HepG2 (cell line): ENCODE measurements at regions not wholly inside any gene's neighbourhood (a gene's known extent, or its start where the extent isn't known, plus 50 kb on each side); places are given as distances from the start of the nearest gene placed in this dataset.

Experiments used
- ATAC-seq: fragments of 200-7000 bp; cut with Tn5 transposase; 3 replicates; pipeline ENCODE4 v1.9.1; 2020; ENCODE audit warnings: mild to moderate bottlenecking, moderate library complexity
- BruUV-seq: library from RNA; stranded (reverse); fragments of 400-500 nt; replicated peaks from 2 replicates; lab custom pipeline; 2021; lab: Mats Ljungman, UMichigan
- CTCF ChIA-PET: fragments of 300-600 bp; formaldehyde crosslinking; extraction: SDS; loops from one replicate; lab custom pipeline; 2021; ENCODE audit warnings: low total read pairs, inconsistent platforms, low intra/inter-chr PET ratio; lab: Yijun Ruan, JAX
- POLR2A ChIA-PET: fragments of 350-600 bp; sonication (Branson Sonifier 250); formaldehyde crosslinking; loops from one replicate; lab custom pipeline; 2020; ENCODE audit warnings: antibody characterized with exemption, inconsistent platforms; lab: Yijun Ruan, JAX
- DNase-seq: peaks from one replicate; pipeline ENCODE4 v3.0.0-alpha.2; 2015; ENCODE audit warnings: low spot score
- FAIRE-seq: peaks from 3 replicates; lab custom pipeline; 2011; peaks lifted over from hg19 to GRCh38; lab: Jason Lieb, UNC
- H2AFZ ChIP-seq: one replicate; pipeline ENCODE4 v1.6.1; 2011; ENCODE audit warnings: low read length, inconsistent platforms
- H3K27ac ChIP-seq: fragments of 300-600 bp; 3 replicates; pipeline ENCODE4 v1.8.0; 2011; ENCODE audit warnings: mixed run types, mild to moderate bottlenecking, mixed read lengths, low read length, inconsistent platforms; ENCODE audit not compliant: insufficient read depth; ENCODE audit errors: extremely low read length
- H3K27me3 ChIP-seq, 2 experiments: fragments of 200-600 bp in 1 of 2; 2 replicates in 1 of 2; 3 replicates in 1 of 2; pipeline versions ENCODE4 v1.6.0 to v1.8.0; 2011; ENCODE audit warnings: low read length in 2 of 2, mild to moderate bottlenecking in 2 of 2, moderate library complexity in 2 of 2, inconsistent platforms in 1 of 2; ENCODE audit not compliant: insufficient read depth in 2 of 2, control insufficient read depth in 1 of 2
- H3K36me3 ChIP-seq, 2 experiments: fragments of 200-600 bp in 1 of 2; replicated peaks in 1 of 2; 2 replicates in 1 of 2; 3 replicates in 1 of 2; pipeline versions ENCODE4 v1.5.1 to v1.8.0; 2011; ENCODE audit warnings: low read length in 2 of 2, inconsistent platforms in 1 of 2; ENCODE audit not compliant: insufficient read depth in 2 of 2, control insufficient read depth in 1 of 2
- H3K4me1 ChIP-seq: 2 replicates; pipeline ENCODE4 v1.5.1; 2012; ENCODE audit warnings: low read length, inconsistent platforms; ENCODE audit not compliant: insufficient read depth
- H3K4me2 ChIP-seq: 2 replicates; pipeline ENCODE4 v1.6.0; 2011; ENCODE audit warnings: low read depth, low read length, inconsistent platforms
- H3K4me3 ChIP-seq, 3 experiments: fragments of 200-600 bp in 1 of 3; sonication (generic), shearing (Covaris generic) in 1 of 3; replicated peaks in 1 of 3; 2 replicates each; pipeline ENCODE4 v1.5.1; 2011 to 2016; ENCODE audit warnings: low read length in 3 of 3, inconsistent platforms in 2 of 3, low read depth in 2 of 3, mild to moderate bottlenecking in 2 of 3, control low read depth in 1 of 3, mixed read lengths in 1 of 3; ENCODE audit not compliant: insufficient read depth in 1 of 3
- H3K79me2 ChIP-seq: one replicate; pipeline ENCODE4 v1.6.1; 2011; ENCODE audit warnings: low read length, inconsistent platforms; ENCODE audit not compliant: insufficient read depth
- H3K9ac ChIP-seq: 2 replicates; pipeline ENCODE4 v1.6.0; 2011; ENCODE audit warnings: mild to moderate bottlenecking, low read depth, low read length, inconsistent platforms; ENCODE audit not compliant: insufficient read depth
- H3K9me3 ChIP-seq: 2 replicates; pipeline ENCODE4 v1.5.1; 2012; ENCODE audit warnings: mild to moderate bottlenecking, low read length
- H4K20me1 ChIP-seq: 2 replicates; pipeline ENCODE4 v1.6.0; 2011; ENCODE audit warnings: inconsistent platforms, mild to moderate bottlenecking, low read length, moderate library complexity; ENCODE audit not compliant: insufficient read depth
- HNF1A ChIP-seq, 2 experiments: sonication (generic) in 1 of 2; formaldehyde crosslinking in 1 of 2; IDR thresholded peaks; 2 replicates each; pipeline versions ENCODE4 v1.4.0 to v1.6.1; 2016 to 2020; ENCODE audit warnings: borderline replicate concordance in 1 of 2, low read depth in 1 of 2, mild to moderate bottlenecking in 1 of 2, missing genetic modification reagents in 1 of 2
- MAX ChIP-seq: IDR thresholded peaks from 2 replicates; pipeline ENCODE4 v1.6.1; 2012; ENCODE audit warnings: inconsistent platforms
- MXD3 ChIP-seq: IDR thresholded peaks from 2 replicates; pipeline ENCODE4 v1.6.1; 2016; ENCODE audit warnings: mild to moderate bottlenecking, missing biosample characterization, missing genetic modification reagents
- MYC ChIP-seq: sonication (generic); formaldehyde crosslinking; IDR thresholded peaks from 2 replicates; pipeline ENCODE4 v1.9.0; 2021; ENCODE audit warnings: missing genetic modification reagents, borderline replicate concordance
- SMAD9 ChIP-seq: sonication (generic); formaldehyde crosslinking; IDR thresholded peaks from 2 replicates; pipeline ENCODE4 v1.5.1; 2020; ENCODE audit warnings: mild to moderate bottlenecking, missing genetic modification reagents
- SNAI1 ChIP-seq: sonication (generic); formaldehyde crosslinking; IDR thresholded peaks from 2 replicates; pipeline ENCODE4 v1.5.0; 2020; ENCODE audit warnings: mild to moderate bottlenecking, missing genetic modification reagents, borderline replicate concordance
- SRSF4 ChIP-seq: fragments of 200-400 bp; formaldehyde crosslinking; IDR thresholded peaks from one replicate; pipeline ENCODE4 v1.6.1; 2018; ENCODE audit warnings: mild to moderate bottlenecking, low read depth, low read length, moderate library complexity; ENCODE audit not compliant: poor library complexity, severe bottlenecking
- STAT5B ChIP-seq: sonication (generic); formaldehyde crosslinking; IDR thresholded peaks from 2 replicates; pipeline ENCODE4 v1.4.0; 2020; ENCODE audit warnings: missing genetic modification reagents
- ZBTB8A ChIP-seq: sonication (generic); formaldehyde crosslinking; IDR thresholded peaks from 2 replicates; pipeline ENCODE4 v1.4.0; 2020; ENCODE audit warnings: mild to moderate bottlenecking, low read depth, missing genetic modification reagents, borderline replicate concordance
- ZFY ChIP-seq: sonication (generic); formaldehyde crosslinking; IDR thresholded peaks from 2 replicates; pipeline ENCODE4 v1.4.0; 2020; ENCODE audit warnings: missing genetic modification reagents
- ZNF354B ChIP-seq: sonication (generic); formaldehyde crosslinking; IDR thresholded peaks from 2 replicates; pipeline ENCODE4 v1.8.0; 2022; ENCODE audit warnings: mild to moderate bottlenecking, missing genetic modification reagents
- ZNF557 ChIP-seq: sonication (generic); formaldehyde crosslinking; IDR thresholded peaks from 2 replicates; pipeline ENCODE4 v1.4.0; 2020; ENCODE audit warnings: missing genetic modification reagents
- ZNF782 ChIP-seq: sonication (generic); formaldehyde crosslinking; IDR thresholded peaks from 2 replicates; pipeline ENCODE4 v1.4.0; 2020; ENCODE audit warnings: missing genetic modification reagents, mild to moderate bottlenecking, borderline replicate concordance
- WGBS: methylation state at CpG from one replicate; pipeline ENCODE4 v1.1.6; 2017; ENCODE audit warnings: low lambda C conversion rate; 5-methylcytosine and 5-hydroxymethylcytosine counted together
- in situ Hi-C: cut with HindIII; loops from 2 replicates; pipeline ENCODE4 v1.10.0; 2017; ENCODE audit warnings: low pct_unique_long_range_greater_than_20kb; ENCODE audit not compliant: extremely low pct_ligation_motif_present
- intact Hi-C: fragments of 100-400 bp; cut with micrococcal nuclease; formaldehyde crosslinking; loops from one replicate; pipeline ENCODE4 v1.10.0; 2022; ENCODE audit not compliant: unreplicated experiment
- TF ChIP-seq, protein P1 (sequence below): sonication (generic); formaldehyde crosslinking; IDR thresholded peaks from 2 replicates; pipeline ENCODE4 v1.4.0; 2020; ENCODE audit warnings: missing genetic modification reagents, borderline replicate concordance
- TF ChIP-seq, protein P2 (sequence below): sonication (generic); formaldehyde crosslinking; IDR thresholded peaks from 2 replicates; pipeline ENCODE4 v1.8.1; 2023; ENCODE audit warnings: mild to moderate bottlenecking, missing genetic modification reagents

- TF ChIP-seq, protein P1, sequence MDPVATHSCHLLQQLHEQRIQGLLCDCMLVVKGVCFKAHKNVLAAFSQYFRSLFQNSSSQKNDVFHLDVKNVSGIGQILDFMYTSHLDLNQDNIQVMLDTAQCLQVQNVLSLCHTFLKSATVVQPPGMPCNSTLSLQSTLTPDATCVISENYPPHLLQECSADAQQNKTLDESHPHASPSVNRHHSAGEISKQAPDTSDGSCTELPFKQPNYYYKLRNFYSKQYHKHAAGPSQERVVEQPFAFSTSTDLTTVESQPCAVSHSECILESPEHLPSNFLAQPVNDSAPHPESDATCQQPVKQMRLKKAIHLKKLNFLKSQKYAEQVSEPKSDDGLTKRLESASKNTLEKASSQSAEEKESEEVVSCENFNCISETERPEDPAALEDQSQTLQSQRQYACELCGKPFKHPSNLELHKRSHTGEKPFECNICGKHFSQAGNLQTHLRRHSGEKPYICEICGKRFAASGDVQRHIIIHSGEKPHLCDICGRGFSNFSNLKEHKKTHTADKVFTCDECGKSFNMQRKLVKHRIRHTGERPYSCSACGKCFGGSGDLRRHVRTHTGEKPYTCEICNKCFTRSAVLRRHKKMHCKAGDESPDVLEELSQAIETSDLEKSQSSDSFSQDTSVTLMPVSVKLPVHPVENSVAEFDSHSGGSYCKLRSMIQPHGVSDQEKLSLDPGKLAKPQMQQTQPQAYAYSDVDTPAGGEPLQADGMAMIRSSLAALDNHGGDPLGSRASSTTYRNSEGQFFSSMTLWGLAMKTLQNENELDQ (CRISPR knock-in tag) = no peak
- no peak for TF ChIP-seq MXD3 (CRISPR knock-in tag)
- TF ChIP-seq SMAD9 (CRISPR knock-in tag) = no peak
- no peak for TF ChIP-seq SRSF4
- no peak for TF ChIP-seq SNAI1 (CRISPR knock-in tag)
- no peak for TF ChIP-seq ZBTB8A (CRISPR knock-in tag)
- no peak for TF ChIP-seq ZNF782 (CRISPR knock-in tag)
- TF ChIP-seq ZFY (CRISPR knock-in tag) = no peak
- TF ChIP-seq STAT5B (CRISPR knock-in tag) = no peak
Observed at GRCh38 chr5:109589986-109590385, 99.7 kb upstream of the MAN2A1 start (continued).

- WGBS = 48% methylated on average over 3 of the region's 5 CpGs
- Histone ChIP-seq H3K79me2 (no peaks in the 10 kb centered on the region), H3K4me1 (no peaks in the 10 kb centered on the region), H2AFZ (no peak overlapping the region), H3K36me3 (no peaks in the 10 kb centered on the region), H3K4me3 (no peak overlapping the region), H4K20me1 (no peaks in the 10 kb centered on the region), H3K9me3 (no peaks in the 10 kb centered on the region), H3K27me3 (no peaks in the 10 kb centered on the region), H3K4me2 (no peak overlapping the region), H3K9ac (no peak overlapping the region), H3K27ac (no peak overlapping the region)
- CTCF ChIA-PET = no interaction called here
- FAIRE-seq (no peak), ATAC-seq (no peak), DNase-seq (no peak)
- no TSS peak for BruUV-seq
- intact Hi-C loops = no loop called here
- in situ Hi-C loops = no loop called here
- POLR2A ChIA-PET = no interaction called here
- TF ChIP-seq ZNF354B (CRISPR knock-in tag) (no peak), MAX (no peak), ZNF557 (CRISPR knock-in tag) (no peak), MYC (CRISPR knock-in tag) (no peak), HNF1A (IDR thresholded peaks at IDR 0.05; ENCODE audit: low read depth) (no peak), HNF1A (CRISPR knock-in tag; IDR thresholded peaks at IDR 0.05; ENCODE audit: borderline replicate concordance) (no peak)
- TF ChIP-seq, protein P2, sequence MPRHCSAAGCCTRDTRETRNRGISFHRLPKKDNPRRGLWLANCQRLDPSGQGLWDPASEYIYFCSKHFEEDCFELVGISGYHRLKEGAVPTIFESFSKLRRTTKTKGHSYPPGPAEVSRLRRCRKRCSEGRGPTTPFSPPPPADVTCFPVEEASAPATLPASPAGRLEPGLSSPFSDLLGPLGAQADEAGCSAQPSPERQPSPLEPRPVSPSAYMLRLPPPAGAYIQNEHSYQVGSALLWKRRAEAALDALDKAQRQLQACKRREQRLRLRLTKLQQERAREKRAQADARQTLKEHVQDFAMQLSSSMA (CRISPR knock-in tag) = no peak
Observed at GRCh38 chr5:109589239-109589638, 100.5 kb upstream of the MAN2A1 start.
